GM21619 (cell line): ENCODE measurements at regions not wholly inside any gene's neighbourhood (a gene's known extent, or its start where the extent isn't known, plus 50 kb on each side); places are given as distances from the start of the nearest gene placed in this dataset.

Experiments
- ATAC-seq: cut with Tn5 transposase; IDR thresholded peaks from one replicate; pipeline ENCODE4 v1.9.1; 2021; ENCODE audit not compliant: unreplicated experiment

DNA sequence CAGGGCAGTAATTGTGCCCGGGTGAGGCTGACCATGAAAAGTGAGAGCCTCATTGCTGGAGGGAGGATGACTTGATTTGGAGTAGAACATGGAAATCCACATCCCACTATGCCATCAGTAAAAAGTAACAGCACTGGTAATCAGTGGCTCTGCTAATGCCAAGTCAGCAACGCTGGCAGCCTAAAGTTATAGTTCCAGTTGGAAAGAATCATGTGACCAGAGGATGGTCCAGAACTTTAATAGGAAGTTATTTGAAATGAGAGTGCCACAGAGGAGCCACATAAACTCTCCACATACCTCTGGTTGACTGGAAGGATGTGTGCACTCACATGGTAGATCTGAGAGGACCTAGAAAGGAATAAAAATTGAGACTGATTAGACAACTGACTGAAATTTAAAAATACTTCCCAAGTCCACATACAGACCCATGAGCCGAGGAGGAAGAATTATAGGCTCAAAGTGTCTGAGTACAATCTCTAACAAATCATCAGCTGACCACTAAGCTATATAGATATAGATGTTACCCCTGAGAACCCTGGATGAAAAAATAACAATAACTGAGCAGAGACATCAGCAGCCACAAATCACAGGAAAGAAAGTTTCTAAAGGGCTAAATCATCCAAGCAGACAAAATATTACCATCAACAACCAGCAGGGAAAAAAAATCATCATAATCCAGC, 346.8 kb downstream of the STK39 start:
- ATAC-seq = no peak

DNA sequence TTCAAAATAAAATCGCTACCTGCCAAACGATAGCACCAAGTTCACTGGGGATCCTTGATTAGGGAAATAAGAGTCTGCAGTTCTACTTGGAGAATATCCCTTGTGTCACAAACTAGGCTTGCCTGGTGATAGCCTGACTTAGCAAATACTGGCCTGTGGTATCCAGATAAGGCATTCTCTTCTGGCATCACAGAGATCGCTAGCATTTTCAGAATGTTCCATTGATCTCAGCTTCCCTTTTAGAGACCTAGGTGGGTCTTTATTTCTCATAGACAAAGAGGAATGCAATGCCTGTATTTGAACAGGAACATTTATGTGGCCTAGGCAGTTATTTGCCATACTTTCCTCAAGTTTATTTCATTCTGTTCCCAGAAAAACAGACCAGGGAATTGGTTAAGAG, 349.1 kb downstream of the STK39 start:
- ATAC-seq = no peak

DNA sequence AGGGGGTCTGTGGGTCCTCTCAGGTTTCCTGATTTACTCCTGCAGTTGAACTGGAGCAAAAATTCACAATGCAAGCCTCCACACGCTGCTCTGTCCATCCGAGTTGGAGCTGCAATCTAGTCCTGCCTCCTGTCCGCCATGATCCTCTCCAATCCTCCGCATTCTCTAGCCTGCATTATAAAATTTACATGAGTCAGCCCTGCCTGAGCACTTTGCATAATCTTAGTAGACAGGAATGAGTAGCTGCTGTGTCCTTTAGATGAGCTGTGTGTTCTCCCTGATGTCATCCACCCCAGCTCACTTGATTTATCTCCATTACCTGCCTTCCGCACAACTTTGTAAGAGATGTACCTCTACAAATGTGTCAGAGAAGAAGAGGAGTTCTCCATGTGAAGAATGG, 355.6 kb downstream of the STK39 start:
- ATAC-seq = no peak

DNA sequence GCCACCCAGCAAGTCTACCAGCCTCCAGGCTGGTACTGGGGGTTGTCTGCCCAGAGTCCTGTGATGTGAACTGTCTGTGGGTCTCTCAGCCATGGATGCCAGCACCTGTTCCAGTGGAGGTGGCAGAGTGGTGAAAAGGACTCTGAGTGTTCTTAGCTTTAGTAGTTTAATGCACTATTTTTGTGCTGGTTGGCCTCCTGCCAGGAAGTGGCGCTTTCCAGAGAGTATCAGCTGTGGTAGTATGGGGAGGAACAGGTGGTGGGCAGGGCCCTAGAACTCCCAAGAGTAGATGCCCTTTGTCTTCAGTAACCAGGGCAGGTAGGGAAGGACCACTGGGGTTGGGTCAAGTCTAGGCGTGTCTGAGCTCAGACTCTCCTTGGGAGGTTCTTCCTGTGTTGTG, 356.7 kb downstream of the STK39 start:
- ATAC-seq = no peak

DNA sequence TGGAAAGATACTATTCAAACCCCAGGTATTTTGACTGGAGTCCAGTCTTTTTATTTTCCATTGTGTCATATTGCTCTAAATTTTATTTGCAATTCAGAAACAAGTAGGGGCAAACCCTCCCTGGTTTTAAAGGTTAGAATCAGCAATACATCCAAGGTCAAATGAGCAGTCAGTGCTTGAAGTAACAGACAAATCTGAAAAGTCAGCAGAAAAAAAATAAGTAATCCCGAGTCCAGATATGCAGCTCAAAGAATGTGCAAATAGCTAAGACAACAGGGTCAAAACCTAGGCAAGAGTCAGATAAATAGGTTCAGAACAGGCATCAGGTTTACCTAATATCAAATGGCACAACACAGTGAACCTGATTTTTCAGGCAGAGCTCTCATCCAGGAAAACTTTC, 367.0 kb downstream of the STK39 start:
- no peak for ATAC-seq

DNA sequence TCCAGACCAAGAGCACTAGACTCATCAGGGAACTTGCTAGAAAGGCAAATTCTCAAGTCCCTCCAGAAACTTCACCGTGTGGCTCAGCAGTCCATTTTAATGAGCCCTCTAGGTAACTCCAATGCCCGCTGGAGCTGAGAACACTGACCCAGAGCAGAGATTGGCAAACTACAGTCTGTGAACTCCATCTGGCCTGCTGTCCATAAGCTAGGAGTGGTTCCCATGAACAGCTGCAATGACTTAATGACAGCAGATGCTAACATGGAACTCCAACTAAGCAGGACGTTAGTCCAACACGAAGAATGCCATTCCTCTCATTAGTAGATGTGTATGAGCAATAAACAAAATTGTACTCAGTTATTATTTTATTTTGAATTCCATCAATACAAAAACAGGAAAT, 371.9 kb downstream of the STK39 start:
- no peak for ATAC-seq

DNA sequence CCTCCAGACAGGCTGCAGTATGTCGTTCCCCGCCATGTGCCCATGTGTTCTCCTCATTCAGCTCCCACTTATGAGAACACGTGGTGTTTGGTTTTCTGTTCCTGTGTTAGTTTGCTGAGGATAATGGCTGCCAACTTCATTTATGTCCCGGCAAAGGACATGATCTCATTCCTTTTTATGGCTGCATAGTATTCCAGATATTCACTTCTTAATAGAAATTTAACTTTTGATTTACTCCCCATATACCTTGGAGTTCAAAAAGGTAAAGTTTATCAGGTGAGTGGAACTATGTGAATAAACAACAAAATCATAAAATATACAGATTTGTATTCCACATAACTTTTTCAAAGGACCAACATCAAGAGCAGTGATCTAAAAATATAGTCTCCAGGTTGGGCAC, 372.6 kb downstream of the STK39 start:
- ATAC-seq = no peak

DNA sequence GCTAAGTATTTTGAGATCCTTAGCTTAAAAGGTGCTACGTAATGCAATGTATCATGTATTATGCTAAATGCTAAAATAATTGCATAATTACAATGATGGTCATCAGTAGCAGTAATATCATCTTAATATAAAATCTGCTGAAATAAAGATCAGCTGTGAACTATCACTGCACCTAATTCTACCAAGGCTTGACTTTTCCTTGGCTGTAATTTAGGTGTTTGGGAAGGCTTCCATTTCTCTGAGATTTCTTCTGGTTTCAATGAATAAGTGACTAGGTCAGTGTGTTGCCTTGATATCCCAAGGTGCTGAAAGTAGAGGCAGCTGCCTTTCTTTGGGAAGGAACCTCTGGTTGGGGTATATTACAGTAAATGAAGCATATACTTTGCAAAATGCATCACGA, 376.1 kb downstream of the STK39 start:
- ATAC-seq = no peak

DNA sequence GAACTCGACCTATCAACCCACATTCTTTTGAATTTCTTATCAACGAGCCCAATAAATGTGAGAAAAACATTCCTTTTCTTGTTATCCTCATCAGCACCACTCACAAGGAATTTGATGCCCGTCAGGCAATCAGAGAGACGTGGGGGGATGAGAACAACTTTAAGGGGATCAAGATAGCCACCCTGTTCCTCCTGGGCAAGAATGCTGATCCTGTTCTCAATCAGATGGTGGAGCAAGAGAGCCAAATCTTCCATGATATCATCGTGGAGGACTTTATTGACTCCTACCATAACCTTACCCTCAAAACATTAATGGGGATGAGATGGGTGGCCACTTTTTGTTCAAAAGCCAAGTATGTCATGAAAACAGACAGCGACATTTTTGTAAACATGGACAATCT, 378.2 kb downstream of the STK39 start:
- no peak for ATAC-seq

DNA sequence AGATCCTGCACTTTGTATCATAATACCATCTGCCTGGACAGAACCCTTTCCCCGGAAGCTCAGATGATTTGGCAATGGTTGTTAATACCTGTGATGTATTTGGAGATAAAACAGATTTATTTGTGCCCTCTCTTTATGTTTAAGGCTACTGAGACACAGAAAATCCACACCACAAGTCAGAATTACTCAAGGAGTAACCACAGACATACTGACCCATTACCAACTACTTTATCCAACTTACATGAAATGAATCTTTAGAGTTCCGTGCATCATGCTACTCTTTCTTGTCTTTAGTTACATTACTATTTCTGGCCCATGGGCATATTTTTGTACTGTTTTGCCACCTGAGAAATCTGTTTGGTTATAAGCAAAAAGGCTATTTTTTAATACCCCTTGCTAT, 384.0 kb downstream of the STK39 start:
- no peak for ATAC-seq

DNA sequence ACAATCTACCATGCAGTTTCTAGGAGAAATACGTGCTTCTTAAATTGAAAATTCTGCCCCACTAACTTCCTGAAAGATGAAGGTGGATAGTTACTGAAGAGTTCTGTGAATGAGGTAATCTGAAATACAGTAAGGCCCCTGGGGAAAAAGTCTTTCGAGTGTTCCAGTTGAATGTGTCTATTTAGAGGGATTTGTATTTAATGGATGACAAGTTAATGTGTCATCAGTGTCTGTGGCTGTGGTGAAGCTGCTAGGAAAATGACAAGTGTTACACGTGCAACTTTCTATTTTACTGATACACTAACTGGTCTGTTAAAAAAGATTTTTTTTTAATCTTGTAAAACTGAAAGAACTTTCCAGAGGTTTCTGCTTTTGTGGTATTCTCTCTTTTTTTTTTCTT, 384.6 kb downstream of the STK39 start:
- peak; percentile 74 for ATAC-seq

DNA sequence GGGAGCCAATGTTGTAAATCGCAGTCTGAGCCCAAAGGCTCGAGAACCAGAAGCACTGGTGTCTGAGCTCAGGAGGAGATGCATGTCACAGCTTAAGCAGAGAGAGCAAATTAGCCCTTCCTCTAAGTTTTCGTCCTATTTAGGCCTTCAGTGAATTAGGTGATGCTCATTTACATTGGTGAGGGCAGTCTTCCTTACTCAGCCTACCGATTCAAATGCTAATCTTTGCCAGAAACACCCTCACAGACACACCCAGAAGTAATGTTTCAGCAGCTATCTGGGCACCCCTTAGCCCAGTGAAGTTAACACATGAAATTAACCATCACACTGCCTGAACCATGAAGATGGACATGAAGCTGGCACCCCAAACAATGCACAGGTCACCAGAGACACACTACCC, 385.1 kb downstream of the STK39 start:
- ATAC-seq = peak; percentile 6

DNA sequence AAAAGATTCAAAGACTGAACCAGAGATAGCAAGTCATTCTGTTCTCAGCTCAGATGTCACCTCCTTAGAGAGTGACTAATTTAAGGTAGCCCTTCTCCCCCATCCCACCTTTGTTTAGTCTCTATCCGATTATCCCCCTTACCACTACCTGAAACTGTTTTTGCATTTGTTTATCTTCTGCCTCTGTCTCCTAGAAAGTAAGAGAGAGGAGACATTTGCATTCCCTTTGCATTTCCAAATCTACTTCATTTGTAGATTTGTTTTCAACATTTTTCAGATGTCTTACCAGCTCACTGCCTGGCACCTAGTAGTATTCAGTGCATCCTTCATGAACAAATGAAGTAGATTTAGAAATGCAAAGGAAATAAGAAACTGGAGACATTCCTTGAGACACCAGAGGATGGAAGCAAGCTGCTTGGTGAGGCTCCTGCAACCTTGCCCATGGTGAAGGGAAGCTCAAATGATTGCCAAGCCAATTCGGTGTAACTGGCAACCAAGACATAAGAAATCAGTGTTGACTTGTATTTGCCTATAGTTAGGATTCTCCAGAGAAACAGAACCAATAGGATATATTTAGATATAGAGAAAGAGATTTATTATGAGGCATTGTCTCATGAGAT, 385.7 kb downstream of the STK39 start:
- no peak for ATAC-seq

DNA sequence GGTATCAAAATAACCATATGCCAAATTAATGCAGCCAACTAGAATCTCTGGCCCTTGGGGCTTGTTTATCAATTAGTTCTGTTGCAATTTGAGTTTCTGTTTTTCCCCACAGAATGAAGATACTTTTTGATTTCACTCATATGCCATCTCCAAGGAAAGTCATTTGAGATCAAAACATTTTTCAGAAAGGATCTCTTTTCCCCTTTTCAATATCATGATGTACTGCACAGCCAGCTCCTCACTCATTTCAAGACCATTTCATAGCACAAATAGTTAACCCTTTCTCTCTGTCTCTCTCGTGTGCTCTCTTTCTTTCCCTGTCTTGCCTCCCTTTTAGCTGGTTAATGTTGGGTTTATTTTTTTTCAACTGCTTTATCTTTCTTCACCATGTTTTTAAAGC, 387.3 kb downstream of the STK39 start:
- peak; percentile 2 for ATAC-seq

DNA sequence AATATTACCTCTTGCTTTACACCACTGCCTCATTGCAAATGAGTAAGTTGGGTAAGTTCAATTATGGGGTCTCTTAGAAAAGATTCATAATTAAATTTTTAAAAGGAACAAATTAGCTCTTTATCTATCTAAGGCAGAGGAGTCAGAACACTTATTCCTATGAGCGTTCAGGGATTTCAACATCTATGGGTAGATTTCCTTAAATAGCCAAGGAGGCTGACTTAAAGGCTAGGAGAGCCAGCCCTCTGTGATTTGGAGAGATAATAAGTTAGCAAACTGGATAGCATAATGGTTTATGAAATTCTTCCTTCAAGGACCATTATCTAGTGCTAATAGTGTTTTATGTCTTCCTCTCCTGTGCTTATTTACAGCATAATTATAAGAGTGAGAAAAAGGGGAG, 387.7 kb downstream of the STK39 start:
- no peak for ATAC-seq

DNA sequence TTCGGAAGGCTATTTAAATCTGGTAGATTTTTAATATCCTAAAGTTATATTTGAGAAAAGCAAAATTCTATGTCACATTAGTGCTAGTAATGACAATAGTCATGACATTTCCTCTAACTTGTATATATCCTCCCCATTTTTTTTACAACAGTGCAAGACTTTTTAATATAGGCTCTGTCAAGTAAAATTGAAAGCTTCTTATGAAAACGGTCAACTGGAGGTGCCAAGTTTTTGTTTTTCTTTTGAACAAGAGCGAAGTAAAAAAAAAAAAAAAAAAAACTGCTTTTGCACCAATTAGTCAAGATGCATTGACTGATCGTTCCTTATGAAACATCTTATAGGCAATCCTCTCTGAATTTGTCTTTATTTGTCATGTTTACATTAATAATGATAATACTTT, 389.3 kb downstream of the STK39 start:
- ATAC-seq = no peak

DNA sequence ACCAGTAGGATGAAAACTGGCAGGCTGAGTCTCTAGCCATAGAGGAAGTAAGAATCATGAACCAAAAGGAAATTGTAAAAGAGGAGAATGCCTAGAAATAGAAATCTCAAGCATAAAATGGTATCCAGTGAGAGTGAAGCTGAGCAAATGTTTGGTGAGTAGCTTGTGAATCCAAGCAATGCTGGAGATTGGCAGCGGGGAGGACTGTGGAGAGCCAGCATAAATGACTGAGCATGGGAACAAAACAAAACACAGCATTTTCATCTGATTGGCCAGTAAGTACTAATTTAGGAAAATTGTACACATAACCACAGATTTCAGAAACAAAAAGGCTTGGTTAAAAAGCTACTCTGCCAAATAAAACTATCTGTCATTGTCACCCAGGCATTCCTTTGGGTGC, 390.0 kb downstream of the STK39 start:
- ATAC-seq = no peak

DNA sequence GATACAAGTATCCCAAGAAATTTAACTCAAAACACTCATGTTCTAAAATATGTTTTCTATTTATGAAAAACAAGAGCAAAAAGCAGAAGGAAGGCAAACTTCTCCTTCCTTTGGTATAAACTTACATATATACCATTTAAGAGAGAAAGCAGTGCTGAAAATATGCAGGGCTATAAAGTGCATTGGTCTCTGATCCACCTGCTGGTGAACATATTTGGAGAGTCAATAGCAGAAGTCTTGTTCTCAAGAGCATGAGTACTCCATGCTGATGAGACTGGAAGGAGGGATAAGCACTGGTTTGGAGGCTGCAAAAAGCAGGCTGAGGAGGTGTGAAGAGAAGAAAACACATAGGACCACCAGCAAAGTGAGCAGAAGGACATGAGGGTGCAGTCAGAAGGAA, 391.2 kb downstream of the STK39 start:
- ATAC-seq = no peak

DNA sequence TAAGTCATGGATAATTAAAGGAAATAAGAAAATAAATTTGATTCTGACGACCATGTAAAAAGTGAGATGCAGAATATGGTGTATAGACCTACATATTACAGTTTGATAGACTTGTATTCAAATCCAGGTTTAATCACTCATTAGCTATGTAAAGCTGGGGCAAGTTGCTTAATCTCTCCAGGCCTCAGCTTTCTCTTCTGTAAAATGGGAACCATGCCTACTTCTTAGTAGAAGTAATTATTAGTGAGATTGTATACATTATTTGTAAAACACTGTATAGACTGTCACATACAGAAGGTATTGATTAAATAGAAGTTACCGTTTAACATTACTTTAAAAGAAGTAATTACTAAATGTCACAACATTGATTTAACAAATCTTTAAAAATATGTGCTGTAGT, 392.2 kb downstream of the STK39 start:
- no peak for ATAC-seq

DNA sequence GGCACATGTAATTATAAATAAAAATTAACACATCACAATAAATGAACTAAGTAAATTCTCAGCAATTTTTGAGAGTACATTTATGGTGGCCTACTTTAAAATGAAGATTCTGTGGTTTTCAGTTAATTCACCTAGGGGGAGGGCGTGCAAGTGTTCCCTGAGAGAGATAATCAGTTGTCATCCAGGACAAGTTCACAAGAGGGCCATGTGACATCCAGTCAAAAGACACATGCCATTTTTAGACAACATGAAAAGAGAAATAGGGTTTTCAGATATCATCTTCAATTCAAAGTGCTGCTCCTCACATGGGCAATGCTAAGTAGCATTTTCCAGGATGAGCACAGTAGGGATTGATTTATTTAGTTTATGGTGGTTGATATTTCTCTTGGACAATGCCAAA, 393.7 kb downstream of the STK39 start:
- no peak for ATAC-seq

DNA sequence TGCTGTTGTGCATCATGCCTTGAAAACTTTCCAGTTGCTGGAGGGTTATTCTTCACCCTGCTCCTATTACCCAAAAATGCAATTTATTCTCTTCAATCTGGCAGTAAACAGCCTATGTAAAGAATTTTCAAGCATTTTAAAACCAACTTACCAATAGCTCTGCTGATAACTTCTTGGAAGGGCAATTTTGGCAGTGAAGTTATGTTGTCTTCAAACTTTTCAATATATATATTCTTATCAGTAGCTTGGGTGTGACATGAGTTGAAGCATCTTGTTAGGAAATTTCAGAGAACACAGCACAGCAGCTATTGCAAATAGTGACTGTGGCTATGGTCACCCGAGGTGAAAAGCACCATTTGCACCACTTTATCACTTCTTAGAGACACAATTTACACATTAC, 395.5 kb downstream of the STK39 start:
- ATAC-seq = no peak

DNA sequence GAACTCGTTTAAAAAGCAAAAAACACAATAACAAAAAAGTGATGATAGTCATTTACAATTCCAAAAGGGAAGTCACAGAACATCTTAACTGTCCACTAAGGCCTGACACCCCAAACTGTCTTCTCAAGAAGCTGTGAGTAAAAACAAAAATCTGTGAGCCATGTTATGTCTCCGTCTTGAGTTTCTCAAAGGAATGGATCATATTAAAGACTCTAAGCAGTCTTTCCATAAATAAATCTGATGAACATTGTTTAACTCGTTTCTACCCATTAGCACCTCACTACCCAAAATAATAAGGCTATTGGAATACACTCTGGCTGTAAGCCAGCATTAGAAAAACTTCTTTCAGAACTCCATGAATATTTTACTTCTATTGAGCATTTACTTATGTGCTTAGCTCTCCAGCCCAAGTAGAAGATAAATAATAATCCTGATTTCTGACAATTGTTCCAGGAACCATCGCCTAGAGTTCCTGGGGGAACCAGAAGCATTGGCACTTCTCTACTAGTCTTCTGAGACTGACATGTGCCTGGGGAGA, 396.0 kb downstream of the STK39 start:
- ATAC-seq = no peak
